Mammary epithelial cell (primary cell): ENCODE measurements at regions not wholly inside any gene's neighbourhood (a gene's known extent, or its start where the extent isn't known, plus 50 kb on each side); places are given as distances from the start of the nearest gene placed in this dataset.

Experiments used
- CTCF ChIP-seq, 2 donors: IDR thresholded peaks in 1 of 2; conservative IDR thresholded peaks in 1 of 2; 2 replicates each; pipeline ENCODE4 v1.5.1; 2011 to 2012; ENCODE audit warnings: inconsistent platforms in 2 of 2, low read length in 2 of 2, mild to moderate bottlenecking in 2 of 2, control low read depth in 1 of 2, low read depth in 1 of 2; ENCODE audit not compliant: insufficient read depth in 1 of 2; ENCODE audit errors: extremely low read depth in 1 of 2
- EZH2 ChIP-seq: IDR thresholded peaks from 2 replicates; pipeline ENCODE4 v1.6.1; 2012; ENCODE audit warnings: low read length, inconsistent platforms, borderline replicate concordance

- TF ChIP-seq CTCF (conservative IDR thresholded peaks at IDR 0.05 in 1 of 2, IDR thresholded peaks at IDR 0.05 in 1 of 2; ENCODE audit: extremely low read depth in 1 of 2, insufficient read depth in 1 of 2, low read depth in 1 of 2, low read length in 2 of 2) (no peak), EZH2 (no peak)
These were observed 96.2 kb upstream of the SIRPA start for GRCh38 chr20:1798982-1799381.
